Sigmoid colon (tissue), 6 donors: ENCODE measurements at regions not wholly inside any gene's neighbourhood (a gene's known extent, or its start where the extent isn't known, plus 50 kb on each side); places are given as distances from the start of the nearest gene placed in this dataset.

Experiments used
- DNase-seq: peaks from one replicate; pipeline ENCODE4 v3.0.0-alpha.2; 2019
- H3K27ac ChIP-seq, 4 donors: fragments of 200-600 bp; sonication (generic); one replicate each; pipeline ENCODE4 v1.5.1; 2016 to 2019; ENCODE audit warnings: mild to moderate bottlenecking in 1 of 4
- H3K27me3 ChIP-seq, 3 donors: fragments of 200-600 bp; sonication (generic); one replicate each; pipeline ENCODE4 v1.5.1; 2019; ENCODE audit warnings: mild to moderate bottlenecking in 1 of 3
- H3K36me3 ChIP-seq, 4 donors: fragments of 200-600 bp; sonication (generic); one replicate each; pipeline ENCODE4 v1.5.1; 2016 to 2019
- H3K4me1 ChIP-seq, 4 donors: fragments of 200-600 bp; sonication (generic); one replicate each; pipeline ENCODE4 v1.5.1; 2017 to 2019
- H3K4me3 ChIP-seq, 4 donors: fragments of 200-600 bp; sonication (generic); one replicate each; pipeline ENCODE4 v1.5.1; 2017 to 2019; ENCODE audit warnings: mild to moderate bottlenecking in 2 of 4, moderate library complexity in 1 of 4
- H3K9me3 ChIP-seq, 4 donors: fragments of 200-600 bp in 3 of 4; sonication (generic) in 3 of 4; one replicate each; pipeline versions ENCODE4 v1.5.1 to v1.6.1; 2013 to 2019
- CTCF ChIP-seq, 4 experiments: fragments of 450-650 bp in 3 of 4; fragments of 200-600 bp in 1 of 4; IDR thresholded peaks; one replicate each; pipeline ENCODE4 v1.5.1; 2016 to 2019; ENCODE audit warnings: antibody characterized with exemption in 4 of 4, mild to moderate bottlenecking in 3 of 4, moderate library complexity in 2 of 4
- EP300 ChIP-seq, 4 donors: sonication (generic); formaldehyde crosslinking; IDR thresholded peaks; one replicate each; pipeline ENCODE4 v1.6.1; 2017; ENCODE audit warnings: antibody characterized with exemption in 4 of 4
- POLR2A ChIP-seq, 2 donors: fragments of 450-650 bp; IDR thresholded peaks; one replicate each; pipeline ENCODE4 v1.6.1; 2016; ENCODE audit warnings: antibody characterized with exemption in 2 of 2, mild to moderate bottlenecking in 2 of 2, moderate library complexity in 2 of 2
- POLR2AphosphoS5 ChIP-seq, 4 donors: sonication (generic); formaldehyde crosslinking; IDR thresholded peaks; one replicate each; pipeline ENCODE4 v1.6.1; 2017; ENCODE audit warnings: antibody characterized with exemption in 4 of 4
- WGBS, 2 donors: extraction: QIAGEN DNeasy Blood & Tissue Kit; methylation state at CpG; one replicate each; pipeline ENCODE4 v1.1.7; 2013; 5-methylcytosine and 5-hydroxymethylcytosine counted together
- intact Hi-C: fragments of 100-400 bp; cut with DNase I; formaldehyde crosslinking; loops from one replicate; pipeline ENCODE4 v1.15.1; 2023
- donor health status: healthy with polysubstance abuse.
- donor health status: healthy.

DNA sequence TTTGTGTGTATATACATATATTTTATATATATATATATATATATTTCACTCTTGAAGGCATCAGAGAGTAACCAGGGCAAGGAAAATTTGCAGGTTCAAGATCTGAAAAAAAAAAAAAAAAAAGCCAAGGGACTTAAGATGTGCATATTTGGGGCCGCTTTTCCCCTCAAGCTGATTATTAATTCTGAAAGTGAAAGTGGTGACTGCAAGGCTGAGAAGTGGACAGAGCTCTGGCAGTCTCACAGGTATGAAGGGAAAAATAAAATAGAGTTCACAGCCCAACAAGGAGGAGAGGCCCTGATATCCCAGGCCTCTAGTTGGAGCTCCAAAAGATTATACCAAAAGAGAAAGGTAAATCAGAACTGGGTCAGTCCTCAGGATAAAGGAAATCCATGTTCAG, 234.4 kb upstream of the GAS1 start:
- no peaks in the 10 kb centered on the region for H3K9me3 ChIP-seq
- TF ChIP-seq POLR2AphosphoS5 (IDR thresholded peaks at IDR 0.05) (no peak), EP300 (IDR thresholded peaks at IDR 0.05) (no peak), POLR2A (IDR thresholded peaks at IDR 0.05) (no peak), CTCF (IDR thresholded peaks at IDR 0.05) (no peak)
- H3K27ac ChIP-seq = no peak overlapping the region
- no peak overlapping the region for H3K4me3 ChIP-seq
- H3K4me1 ChIP-seq = peaks cover 0 to 5% (median 0%) of the 10 kb centered on the region in 4 donors
- no peak for DNase-seq
- 30 to 64% methylated on average over 1 of the region's 1 CpG for WGBS, 2 donors
- H3K27me3 ChIP-seq = no peaks in the 10 kb centered on the region
- H3K36me3 ChIP-seq = no peaks in the 10 kb centered on the region
- intact Hi-C loops = no loop called here

- H3K27ac ChIP-seq = no peak overlapping the region
Observed at GRCh38 chr9:87184956-87185642, 237.8 kb upstream of the GAS1 start.

GRCh38 chr9:87187656-87188055, 240.3 kb upstream of the GAS1 start:
- no peaks in the 10 kb centered on the region for H3K9me3 ChIP-seq
- WGBS, 2 donors = 85 to 86% methylated on average over 4 of the region's 4 CpGs
- intact Hi-C loops = no loop called here

More at GRCh38 chr9:87184956-87185642, 237.8 kb upstream of the GAS1 start:
- 76 to 82% methylated on average over 6 of the region's 6 CpGs for WGBS, 2 donors
- Histone ChIP-seq H3K9me3 (no peaks in the 10 kb centered on the region), H3K36me3 (no peaks in the 10 kb centered on the region), H3K4me1 (no peaks in the 10 kb centered on the region), H3K27me3 (no peaks in the 10 kb centered on the region), H3K4me3 (no peak overlapping the region)
- TF ChIP-seq POLR2AphosphoS5 (IDR thresholded peaks at IDR 0.05) (no peak), POLR2A (IDR thresholded peaks at IDR 0.05) (no peak), CTCF (IDR thresholded peaks at IDR 0.05) (no peak), EP300 (IDR thresholded peaks at IDR 0.05) (no peak)
- intact Hi-C loops = no loop called here
- DNase-seq = no peak

DNA sequence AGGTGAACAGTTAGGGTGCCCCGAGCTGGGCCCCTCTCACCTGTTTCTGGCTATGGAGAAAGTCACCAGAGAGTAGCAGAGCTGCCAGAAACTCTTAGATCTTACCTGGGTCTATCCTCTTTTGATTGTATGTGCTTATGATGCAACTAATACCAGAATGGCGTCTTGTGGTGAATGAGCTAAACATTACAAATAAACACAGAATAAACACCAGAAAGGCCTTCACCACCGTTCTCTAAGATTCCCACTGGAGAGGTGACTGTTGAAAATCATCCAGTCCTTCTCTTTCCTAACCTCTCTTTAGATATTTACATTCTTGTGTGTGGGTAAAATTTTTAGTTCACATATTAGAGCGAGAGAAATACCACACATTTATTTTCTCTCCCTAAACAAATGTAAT, 241.7 kb upstream of the GAS1 start:
- 56 to 78% methylated on average over 4 of the region's 4 CpGs for WGBS, 2 donors
- TF ChIP-seq CTCF (IDR thresholded peaks at IDR 0.05) (no peak), POLR2A (IDR thresholded peaks at IDR 0.05) (no peak), POLR2AphosphoS5 (IDR thresholded peaks at IDR 0.05) (no peak), EP300 (IDR thresholded peaks at IDR 0.05) (no peak)
- intact Hi-C loops = no loop called here

More at GRCh38 chr9:87187656-87188055, 240.3 kb upstream of the GAS1 start:
- no peak for TF ChIP-seq POLR2A (IDR thresholded peaks at IDR 0.05)
- no peak for TF ChIP-seq CTCF (IDR thresholded peaks at IDR 0.05)
- no peak for TF ChIP-seq POLR2AphosphoS5 (IDR thresholded peaks at IDR 0.05)
- no peak for TF ChIP-seq EP300 (IDR thresholded peaks at IDR 0.05)
- H3K27me3 ChIP-seq = no peaks in the 10 kb centered on the region
- H3K4me1 ChIP-seq = no peaks in the 10 kb centered on the region
- no peak overlapping the region for H3K4me3 ChIP-seq
- no peak for DNase-seq
- no peaks in the 10 kb centered on the region for H3K36me3 ChIP-seq
- no peak overlapping the region for H3K27ac ChIP-seq

DNA sequence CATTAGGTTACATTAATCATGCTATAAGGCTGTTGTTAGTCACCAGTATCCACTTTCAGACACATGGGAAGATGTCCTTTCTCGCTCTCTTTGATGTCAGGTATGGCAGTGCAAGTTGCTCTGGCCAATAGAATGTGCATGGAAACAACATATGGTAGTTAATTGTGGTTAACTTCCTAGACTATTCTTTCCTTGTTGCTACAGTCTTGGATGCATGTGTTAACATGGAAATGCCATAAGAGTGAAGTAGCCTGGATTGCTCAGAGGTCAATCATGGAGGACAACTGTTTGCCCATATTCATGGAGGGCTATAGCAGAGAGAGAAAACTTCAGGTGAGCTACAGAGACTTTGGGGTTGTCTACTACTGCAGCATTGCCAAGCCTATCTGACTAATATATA, 245.8 kb upstream of the GAS1 start:
- no peak for TF ChIP-seq POLR2A (IDR thresholded peaks at IDR 0.05)
- TF ChIP-seq CTCF (IDR thresholded peaks at IDR 0.05) = no peak
- TF ChIP-seq EP300 (IDR thresholded peaks at IDR 0.05) = no peak
- no peak for TF ChIP-seq POLR2AphosphoS5 (IDR thresholded peaks at IDR 0.05)
- no peaks in the 10 kb centered on the region for H3K36me3 ChIP-seq
- no peaks in the 10 kb centered on the region for H3K27me3 ChIP-seq
- peak overlapping the region in 2 of 4 donors; percentile 71 for H3K27ac ChIP-seq
- H3K9me3 ChIP-seq = no peaks in the 10 kb centered on the region
- H3K4me1 ChIP-seq = peaks cover 0 to 25% (median 9%) of the 10 kb centered on the region in 4 donors
- WGBS, 2 donors = 78 to 84% methylated on average over 1 of the region's 1 CpG
- no peak overlapping the region for H3K4me3 ChIP-seq
- intact Hi-C loops = no loop called here
- DNase-seq = no peak

More for the DNA sequence above, 241.7 kb upstream of the GAS1 start:
- Histone ChIP-seq H3K27ac (no peak overlapping the region), H3K27me3 (no peaks in the 10 kb centered on the region), H3K4me1 (peaks cover 0 to 8% (median 4%) of the 10 kb centered on the region in 4 donors), H3K9me3 (no peaks in the 10 kb centered on the region), H3K36me3 (no peaks in the 10 kb centered on the region), H3K4me3 (no peak overlapping the region)
- DNase-seq = no peak
